ENCODE measurements at regions not wholly inside any gene's neighbourhood (a gene's known extent, or its start where the extent isn't known, plus 50 kb on each side); places are given as distances from the start of the nearest gene placed in this dataset.
"Not testable (repeated sequence)": the region's sequence is repeated elsewhere in the genome, so short reads cannot be mapped to it uniquely, and the experiment has no call there.

DNA sequence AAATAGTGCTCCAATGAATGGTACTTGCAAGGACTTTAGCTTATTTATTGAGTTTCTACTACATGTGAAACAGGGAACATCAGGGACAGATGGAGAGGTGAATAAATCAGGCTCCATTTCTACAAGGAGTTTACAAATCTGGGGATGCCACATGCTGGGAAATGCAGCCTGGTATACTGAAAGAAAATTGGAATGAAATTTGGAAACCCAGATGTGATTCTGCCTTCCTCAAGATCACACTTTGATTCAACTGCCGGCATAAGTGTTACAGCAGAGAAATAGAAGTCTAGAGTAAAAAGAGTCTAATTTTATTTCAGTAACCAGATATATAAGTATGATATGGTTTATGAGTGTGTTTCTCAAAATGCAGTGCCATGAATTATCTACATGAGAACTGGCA is 1408.4 kb upstream of the C9orf72 start:
- DNase-seq (ENCODE audit: low spot score), result no peak
- H3K36me3 Mint-ChIP-seq (ENCODE audit: low read depth), result no peaks in the 10 kb centered on the region
- H3K4me1 Mint-ChIP-seq (ENCODE audit: low read depth), result no peaks in the 10 kb centered on the region
- H3K27me3 Mint-ChIP-seq (ENCODE audit: low read depth), result no peaks in the 10 kb centered on the region
- peaks cover 4% of the 10 kb centered on the region for H3K9me3 Mint-ChIP-seq
- H3K4me3 Mint-ChIP-seq, result no peak overlapping the region
- H3K27ac Mint-ChIP-seq, result no peak overlapping the region

DNA sequence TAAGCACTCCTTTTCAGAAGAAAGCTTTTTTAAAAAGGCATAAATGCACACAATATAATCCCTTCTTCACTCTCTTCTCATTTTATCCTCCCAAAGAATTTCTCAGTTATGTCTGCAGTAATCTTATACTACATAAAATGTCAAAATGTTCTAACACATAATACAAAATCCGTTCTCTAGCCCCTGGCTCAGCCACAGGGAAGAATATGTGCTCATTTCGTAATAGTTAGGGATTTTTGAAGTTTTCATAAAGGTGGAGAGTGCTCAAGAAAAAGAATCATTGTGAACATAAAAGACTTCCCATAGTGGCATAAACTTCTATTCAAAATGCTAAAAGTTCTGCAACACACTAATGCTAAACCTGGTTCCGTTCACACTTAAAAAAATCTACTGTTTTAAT is 1410.7 kb upstream of the C9orf72 start:
- Mint-ChIP-seq H3K4me3 (no peak overlapping the region), H3K9me3 (peaks cover 9% of the 10 kb centered on the region), H3K27me3 (ENCODE audit: low read depth) (no peaks in the 10 kb centered on the region), H3K4me1 (ENCODE audit: low read depth) (no peaks in the 10 kb centered on the region), H3K36me3 (ENCODE audit: low read depth) (no peaks in the 10 kb centered on the region), H3K27ac (no peak overlapping the region)
- no peak for DNase-seq (ENCODE audit: low spot score)

DNA sequence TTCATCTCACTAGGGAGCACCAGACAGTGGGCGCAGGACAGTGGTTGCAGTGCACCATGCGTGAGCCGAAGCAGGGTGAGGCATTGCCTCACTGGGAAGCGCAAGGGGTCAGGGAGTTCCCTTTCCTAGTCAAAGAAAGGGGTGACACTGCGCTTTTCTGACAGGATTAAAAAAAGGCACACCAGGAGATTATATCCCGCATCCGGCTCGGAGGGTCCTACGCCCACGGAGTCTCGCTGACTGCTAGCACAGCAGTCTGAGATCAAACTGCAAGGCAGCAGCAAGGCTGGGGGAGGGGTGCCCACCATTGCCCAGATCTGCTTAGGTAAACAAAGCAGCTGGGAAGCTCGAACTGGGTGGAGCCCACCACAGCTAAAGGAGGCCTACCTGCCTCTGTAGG is 1416.7 kb upstream of the C9orf72 start:
- H3K9me3 Mint-ChIP-seq; H3K27me3 Mint-ChIP-seq (ENCODE audit: low read depth); H3K4me3 Mint-ChIP-seq; DNase-seq (ENCODE audit: low spot score); H3K27ac Mint-ChIP-seq; H3K36me3 Mint-ChIP-seq (ENCODE audit: low read depth); H3K4me1 Mint-ChIP-seq (ENCODE audit: low read depth): not testable (repeated sequence)

DNA sequence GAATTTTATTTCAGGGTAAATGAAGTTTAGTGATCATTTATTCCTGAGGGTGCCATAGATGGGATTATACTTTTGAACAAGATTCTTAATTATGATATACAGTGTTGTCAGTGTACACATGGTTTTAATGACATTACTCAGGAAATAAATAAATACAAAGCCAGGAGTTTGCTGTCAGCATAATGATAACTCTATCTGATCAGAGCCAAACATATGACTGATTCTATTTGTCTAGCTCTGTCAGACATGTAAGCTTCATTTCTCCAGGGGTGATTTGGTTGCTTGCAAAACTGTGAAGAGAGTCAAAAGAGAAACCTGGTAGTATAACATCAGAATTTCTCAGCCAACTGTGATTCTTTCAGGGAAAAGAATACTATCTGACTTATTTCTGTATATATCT is 1425.8 kb upstream of the C9orf72 start:
- no peak overlapping the region for H3K27ac Mint-ChIP-seq
- H3K9me3 Mint-ChIP-seq, result peaks cover 4% of the 10 kb centered on the region
- no peak overlapping the region for H3K4me3 Mint-ChIP-seq
- no peaks in the 10 kb centered on the region for H3K36me3 Mint-ChIP-seq (ENCODE audit: low read depth)
- no peak for DNase-seq (ENCODE audit: low spot score)
- H3K4me1 Mint-ChIP-seq (ENCODE audit: low read depth), result no peaks in the 10 kb centered on the region
- H3K27me3 Mint-ChIP-seq (ENCODE audit: low read depth), result no peaks in the 10 kb centered on the region

DNA sequence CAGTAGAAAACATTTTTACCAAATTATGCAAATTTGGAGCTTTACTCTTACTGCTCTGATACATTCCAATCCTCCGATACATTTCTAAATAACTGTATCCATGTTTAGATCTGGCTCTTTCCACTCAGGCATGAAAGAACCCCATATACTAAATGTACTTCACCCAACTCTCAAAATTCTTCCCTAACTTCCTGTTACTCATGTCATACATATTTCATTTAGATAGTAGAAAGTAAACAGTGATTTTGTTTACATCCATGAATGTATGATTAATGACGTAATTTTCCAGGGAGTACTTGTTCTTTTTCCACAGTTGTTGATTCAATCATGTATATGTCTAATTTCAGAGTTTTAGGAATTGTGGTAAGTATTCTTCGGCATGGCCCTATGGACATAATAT is 1426.5 kb upstream of the C9orf72 start:
- Mint-ChIP-seq H3K27ac (no peak overlapping the region), H3K36me3 (ENCODE audit: low read depth) (no peaks in the 10 kb centered on the region), H3K4me1 (ENCODE audit: low read depth) (no peaks in the 10 kb centered on the region), H3K4me3 (no peak overlapping the region), H3K9me3 (peaks cover 4% of the 10 kb centered on the region), H3K27me3 (ENCODE audit: low read depth) (no peaks in the 10 kb centered on the region)
- no peak for DNase-seq (ENCODE audit: low spot score)

DNA sequence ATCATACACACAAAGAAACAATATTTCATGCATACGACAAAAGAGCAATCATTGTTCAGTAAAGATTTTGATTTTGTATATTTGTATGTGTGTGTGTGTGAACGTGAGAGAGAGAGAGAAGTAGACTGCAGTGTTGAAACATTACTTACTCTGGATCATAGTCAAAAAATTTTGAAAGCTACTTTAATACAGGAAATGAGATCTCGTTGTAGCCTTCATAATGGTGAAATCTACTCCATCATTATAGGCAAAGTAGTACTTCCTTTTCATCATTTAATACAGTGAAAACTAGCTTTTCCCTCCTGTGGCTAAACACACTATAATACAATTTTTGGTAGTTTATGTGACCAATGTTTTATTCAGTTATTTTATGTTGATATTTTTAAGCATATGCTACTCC is 1427.7 kb upstream of the C9orf72 start:
- Mint-ChIP-seq H3K36me3 (ENCODE audit: low read depth) (no peaks in the 10 kb centered on the region), H3K4me3 (no peak overlapping the region), H3K9me3 (peaks cover 4% of the 10 kb centered on the region), H3K27ac (no peak overlapping the region), H3K27me3 (ENCODE audit: low read depth) (no peaks in the 10 kb centered on the region), H3K4me1 (ENCODE audit: low read depth) (no peaks in the 10 kb centered on the region)
- no peak for DNase-seq (ENCODE audit: low spot score)

DNA sequence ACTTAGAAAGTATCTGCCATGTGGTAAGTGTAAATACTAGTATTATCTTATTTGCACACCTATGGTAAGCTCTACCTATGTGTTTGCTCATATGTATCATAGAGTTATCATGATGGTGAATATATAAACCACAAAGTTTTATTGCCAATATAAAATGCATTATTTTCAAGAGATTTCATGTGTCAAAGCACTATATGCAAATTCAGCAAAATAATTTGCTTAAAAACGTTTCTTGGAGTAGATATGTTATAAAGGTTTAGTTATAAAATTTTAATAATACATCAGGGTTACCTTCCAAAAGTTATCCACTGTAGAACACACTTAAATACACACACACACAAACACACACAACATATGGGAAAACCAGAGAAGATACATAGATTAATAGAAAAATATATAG is 1431.7 kb upstream of the C9orf72 start:
- H3K4me3 Mint-ChIP-seq, result no peak overlapping the region
- no peak overlapping the region for H3K27ac Mint-ChIP-seq
- peaks cover 10% of the 10 kb centered on the region for H3K9me3 Mint-ChIP-seq
- DNase-seq (ENCODE audit: low spot score), result no peak
- no peaks in the 10 kb centered on the region for H3K4me1 Mint-ChIP-seq (ENCODE audit: low read depth)
- no peaks in the 10 kb centered on the region for H3K36me3 Mint-ChIP-seq (ENCODE audit: low read depth)
- H3K27me3 Mint-ChIP-seq (ENCODE audit: low read depth), result no peaks in the 10 kb centered on the region

DNA sequence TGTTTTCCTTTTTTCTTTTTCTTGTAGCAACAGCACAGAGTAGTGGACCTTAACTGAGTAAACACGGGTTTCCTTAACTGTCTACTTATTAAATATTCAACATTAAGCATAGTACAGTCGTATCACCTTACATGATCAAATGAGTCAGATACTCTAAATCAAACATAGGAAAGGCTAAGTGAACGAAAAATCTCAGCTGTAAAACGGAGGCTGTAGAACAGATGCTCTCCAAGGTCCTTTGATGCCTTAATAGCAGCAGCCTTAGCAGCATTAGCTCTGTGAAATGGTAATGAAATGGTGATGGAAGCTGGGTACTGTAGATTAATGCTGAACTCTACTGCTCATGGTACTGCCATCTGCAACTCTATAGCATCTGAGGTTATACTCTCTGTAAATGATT is 1433.3 kb upstream of the C9orf72 start:
- no peaks in the 10 kb centered on the region for H3K36me3 Mint-ChIP-seq (ENCODE audit: low read depth)
- no peak overlapping the region for H3K27ac Mint-ChIP-seq
- no peaks in the 10 kb centered on the region for H3K4me1 Mint-ChIP-seq (ENCODE audit: low read depth)
- H3K27me3 Mint-ChIP-seq (ENCODE audit: low read depth), result no peaks in the 10 kb centered on the region
- peaks cover 12% of the 10 kb centered on the region for H3K9me3 Mint-ChIP-seq
- DNase-seq (ENCODE audit: low spot score), result no peak
- H3K4me3 Mint-ChIP-seq, result no peak overlapping the region

DNA sequence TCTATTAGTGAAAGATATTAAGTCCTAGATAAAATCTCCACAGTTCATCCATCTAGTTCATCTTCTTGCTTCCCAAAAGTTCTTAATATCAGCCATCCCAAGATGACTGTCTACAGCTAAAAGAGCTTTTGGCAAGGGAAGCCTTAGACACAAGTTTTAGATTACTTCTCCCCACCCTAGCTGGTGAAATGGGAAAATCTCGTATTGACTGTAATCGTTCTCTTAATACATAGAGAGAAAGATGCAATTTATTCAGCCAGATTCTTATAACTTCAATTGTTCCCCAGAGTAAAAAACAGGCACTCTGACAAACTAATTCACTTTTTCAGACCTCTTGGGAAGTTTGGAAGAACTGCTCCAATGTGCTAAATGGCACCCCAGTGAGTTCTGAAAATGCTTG is 1439.6 kb upstream of the C9orf72 start:
- no peak for DNase-seq (ENCODE audit: low spot score)
- Mint-ChIP-seq H3K4me3 (no peak overlapping the region), H3K27me3 (ENCODE audit: low read depth) (no peaks in the 10 kb centered on the region), H3K4me1 (ENCODE audit: low read depth) (no peaks in the 10 kb centered on the region), H3K27ac (no peak overlapping the region), H3K36me3 (ENCODE audit: low read depth) (no peaks in the 10 kb centered on the region), H3K9me3 (peaks cover 12% of the 10 kb centered on the region)

DNA sequence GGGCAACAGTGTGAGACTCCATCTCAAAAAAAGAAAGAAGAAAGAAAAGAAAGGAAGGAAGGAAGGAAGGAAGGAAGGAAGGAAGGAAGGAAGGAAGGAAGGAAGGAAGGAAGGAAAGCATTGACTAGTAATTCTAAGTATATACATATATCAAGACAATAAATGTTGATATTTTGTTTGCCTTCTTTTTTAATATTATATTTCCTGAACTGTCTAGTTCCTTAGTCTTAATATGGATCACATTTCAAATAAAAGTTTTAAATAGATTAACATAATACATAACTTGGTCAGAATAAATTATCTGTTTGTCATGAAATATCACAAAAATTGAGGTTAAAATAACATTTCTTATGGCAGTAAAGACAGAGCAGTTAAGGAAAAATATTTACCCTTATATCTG is 1448.4 kb upstream of the C9orf72 start:
- no peak for DNase-seq (ENCODE audit: low spot score)
- Mint-ChIP-seq H3K27me3 (ENCODE audit: low read depth) (no peaks in the 10 kb centered on the region), H3K27ac (no peak overlapping the region), H3K4me1 (ENCODE audit: low read depth) (no peaks in the 10 kb centered on the region), H3K4me3 (no peak overlapping the region), H3K36me3 (ENCODE audit: low read depth) (no peaks in the 10 kb centered on the region), H3K9me3 (no peaks in the 10 kb centered on the region)

DNA sequence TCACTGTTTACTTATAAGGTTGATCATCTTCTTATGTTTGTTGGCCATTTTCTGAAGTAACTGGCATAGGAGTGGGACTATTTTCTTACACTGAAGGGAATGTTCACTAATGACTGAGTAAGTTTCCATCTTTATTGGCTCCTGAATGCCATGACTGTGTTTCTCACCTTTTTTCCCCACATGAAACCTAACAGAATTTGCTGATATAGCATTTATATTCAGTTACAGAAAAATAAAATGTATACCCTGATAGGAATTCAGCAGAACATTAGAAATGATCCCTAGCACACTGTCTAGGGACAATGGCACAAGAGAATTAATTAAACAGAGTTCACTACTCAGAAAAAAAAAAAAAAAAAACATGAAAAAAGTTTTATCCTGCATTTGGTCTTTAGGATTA is 1465.1 kb upstream of the C9orf72 start:
- Mint-ChIP-seq H3K9me3 (peaks cover 9% of the 10 kb centered on the region), H3K27ac (no peak overlapping the region), H3K4me1 (ENCODE audit: low read depth) (no peaks in the 10 kb centered on the region), H3K27me3 (ENCODE audit: low read depth) (no peaks in the 10 kb centered on the region), H3K36me3 (ENCODE audit: low read depth) (no peaks in the 10 kb centered on the region), H3K4me3 (no peak overlapping the region)
- no peak for DNase-seq (ENCODE audit: low spot score)

DNA sequence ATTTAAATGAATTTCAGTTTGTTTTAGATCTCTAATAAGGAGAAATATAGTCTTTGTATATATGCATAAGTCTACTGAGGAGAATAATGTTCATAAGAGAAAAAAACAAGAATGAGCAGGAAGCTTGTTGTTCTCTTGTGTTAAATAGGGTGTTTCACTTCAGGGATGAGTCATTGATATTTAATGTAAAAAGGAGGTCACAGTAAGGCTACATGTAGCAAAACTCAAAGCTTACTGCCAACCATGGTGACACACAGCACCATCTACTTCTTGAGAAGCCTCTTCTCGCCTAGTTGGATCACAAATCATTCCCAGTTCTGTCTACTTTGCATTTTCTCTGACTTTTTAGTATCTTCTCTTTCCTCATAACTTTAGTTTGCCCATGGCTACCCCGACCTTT is 1466.0 kb upstream of the C9orf72 start:
- H3K4me1 Mint-ChIP-seq (ENCODE audit: low read depth), result no peaks in the 10 kb centered on the region
- H3K9me3 Mint-ChIP-seq, result peaks cover 9% of the 10 kb centered on the region
- H3K27me3 Mint-ChIP-seq (ENCODE audit: low read depth), result no peaks in the 10 kb centered on the region
- no peak overlapping the region for H3K27ac Mint-ChIP-seq
- no peaks in the 10 kb centered on the region for H3K36me3 Mint-ChIP-seq (ENCODE audit: low read depth)
- no peak for DNase-seq (ENCODE audit: low spot score)
- H3K4me3 Mint-ChIP-seq, result no peak overlapping the region

DNA sequence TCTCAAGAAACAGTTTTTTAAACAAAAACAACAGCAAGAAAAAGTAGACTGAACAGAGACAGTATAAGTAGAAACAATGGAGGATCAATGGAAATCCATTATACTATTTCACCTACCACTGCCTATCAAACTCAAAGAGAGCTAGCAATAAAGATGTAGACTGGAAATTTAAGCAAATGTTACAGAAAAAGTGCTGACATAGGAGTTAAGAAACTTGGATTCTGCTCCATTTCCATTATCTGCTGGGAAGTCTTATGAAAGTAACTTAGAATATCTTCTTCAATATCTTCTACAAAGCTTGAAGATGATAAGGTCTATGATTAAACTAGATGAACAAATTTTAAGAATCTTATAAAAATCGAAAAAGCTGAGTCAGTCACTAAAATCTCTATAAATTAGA is 1469.8 kb upstream of the C9orf72 start:
- Mint-ChIP-seq H3K4me1 (ENCODE audit: low read depth) (no peaks in the 10 kb centered on the region), H3K27me3 (ENCODE audit: low read depth) (no peaks in the 10 kb centered on the region), H3K27ac (no peak overlapping the region), H3K9me3 (peaks cover 18% of the 10 kb centered on the region), H3K36me3 (ENCODE audit: low read depth) (no peaks in the 10 kb centered on the region), H3K4me3 (no peak overlapping the region)
- DNase-seq (ENCODE audit: low spot score), result no peak

DNA sequence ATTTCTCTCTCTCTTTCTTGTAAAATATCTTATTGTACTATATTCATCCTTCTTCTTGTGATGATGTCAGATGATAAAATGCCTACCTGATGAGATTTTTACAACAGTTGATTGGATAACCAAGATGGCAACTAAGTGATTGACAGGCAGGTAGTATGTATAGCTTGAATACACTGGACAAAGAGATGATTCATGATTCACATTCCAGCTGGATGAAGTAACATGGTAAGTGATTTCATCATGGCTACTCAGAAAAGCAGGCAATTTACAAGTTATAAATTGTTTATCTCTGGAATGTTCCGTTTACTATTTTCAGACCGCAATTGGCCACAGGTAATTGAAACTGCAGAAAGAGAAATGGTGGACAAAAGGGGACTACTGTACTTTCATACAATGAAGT is 1471.7 kb upstream of the C9orf72 start:
- Mint-ChIP-seq H3K36me3 (ENCODE audit: low read depth) (no peaks in the 10 kb centered on the region), H3K27me3 (ENCODE audit: low read depth) (no peaks in the 10 kb centered on the region), H3K27ac (no peak overlapping the region), H3K4me1 (ENCODE audit: low read depth) (no peaks in the 10 kb centered on the region), H3K9me3 (peaks cover 13% of the 10 kb centered on the region), H3K4me3 (no peak overlapping the region)
- no peak for DNase-seq (ENCODE audit: low spot score)

DNA sequence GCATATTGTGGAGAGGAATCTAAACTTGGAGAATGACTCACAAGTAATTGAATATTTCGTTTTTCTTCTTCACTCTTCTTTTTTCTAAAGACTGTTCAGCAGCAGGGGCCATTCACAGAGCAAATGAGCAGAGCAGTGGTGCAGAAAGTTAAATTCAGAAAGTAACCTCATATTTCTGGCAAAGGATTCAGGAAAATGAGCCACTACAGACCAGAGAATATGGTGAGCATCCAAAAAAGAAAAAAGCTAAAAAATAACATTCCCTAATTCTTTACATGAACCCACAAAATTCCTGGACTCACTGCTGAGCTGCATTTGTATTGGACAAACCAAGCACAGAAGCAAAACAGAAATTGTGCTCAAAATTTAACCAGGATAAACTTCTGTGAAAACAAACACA is 1486.8 kb upstream of the C9orf72 start:
- DNase-seq (ENCODE audit: low spot score), result no peak
- peaks cover 22% of the 10 kb centered on the region for H3K9me3 Mint-ChIP-seq

DNA sequence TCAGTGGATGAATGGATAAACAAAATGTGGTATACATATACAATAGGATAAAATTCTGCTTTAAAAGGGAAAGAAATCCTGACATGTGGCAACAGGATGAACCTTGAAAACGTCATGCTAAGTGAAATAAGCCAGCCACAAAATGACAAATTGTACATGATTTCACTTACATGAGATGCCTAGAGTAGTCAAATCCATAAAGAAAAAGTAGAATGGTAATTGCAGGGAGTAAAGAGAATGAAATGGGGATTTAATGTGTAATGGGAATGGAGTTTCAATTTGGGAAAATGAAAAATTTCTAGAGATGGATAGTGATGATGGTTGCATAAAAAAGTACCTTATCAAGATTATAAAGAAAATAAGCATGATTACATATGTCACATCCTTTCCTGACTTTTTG is 1489.2 kb upstream of the C9orf72 start:
- H3K27ac Mint-ChIP-seq, result no peak overlapping the region
- H3K4me3 Mint-ChIP-seq, result no peak overlapping the region
- H3K9me3 Mint-ChIP-seq, result peaks cover 12% of the 10 kb centered on the region
- H3K27me3 Mint-ChIP-seq (ENCODE audit: low read depth), result no peaks in the 10 kb centered on the region
- H3K4me1 Mint-ChIP-seq (ENCODE audit: low read depth), result no peaks in the 10 kb centered on the region
- H3K36me3 Mint-ChIP-seq (ENCODE audit: low read depth), result no peaks in the 10 kb centered on the region
- no peak for DNase-seq (ENCODE audit: low spot score)

More for the DNA sequence above, 1486.8 kb upstream of the C9orf72 start:
- H3K36me3 Mint-ChIP-seq (ENCODE audit: low read depth), result no peaks in the 10 kb centered on the region
- H3K4me3 Mint-ChIP-seq, result no peak overlapping the region
- no peaks in the 10 kb centered on the region for H3K4me1 Mint-ChIP-seq (ENCODE audit: low read depth)
- H3K27ac Mint-ChIP-seq, result no peak overlapping the region
- no peaks in the 10 kb centered on the region for H3K27me3 Mint-ChIP-seq (ENCODE audit: low read depth)

Measured in T-helper 2 cell treated with Interferon-gamma antibody and Interleukin-4, amounts not matched to agents 5 μg/mL and 100 μg/mL, for 36 hours (primary cell).